ACHN (cell line): ENCODE measurements at regions not wholly inside any gene's neighbourhood (a gene's known extent, or its start where the extent isn't known, plus 50 kb on each side); places are given as distances from the start of the nearest gene placed in this dataset.
A peak's percentile ranks its signal among the peaks of the same experiment; 100 is the strongest.
"Not testable (repeated sequence)": the region's sequence is repeated elsewhere in the genome, so short reads cannot be mapped to it uniquely, and the experiment has no call there.

ENCODE experiments used
- DNase-seq: peaks from one replicate; pipeline ENCODE4 v3.0.0-alpha.2; 2015
- in situ Hi-C: cut with HindIII; loops from 2 replicates; pipeline ENCODE4 v1.10.0; 2017; ENCODE audit warnings: low sequenced_read_pairs, low pct_ligation_motif_present, low pct_unique_long_range_greater_than_20kb

- in situ Hi-C loops, result no loop called here
- DNase-seq, result no peak
Observed at GRCh38 chr11:38972220-38972619, 2374.2 kb upstream of the RAG2 start.

DNA sequence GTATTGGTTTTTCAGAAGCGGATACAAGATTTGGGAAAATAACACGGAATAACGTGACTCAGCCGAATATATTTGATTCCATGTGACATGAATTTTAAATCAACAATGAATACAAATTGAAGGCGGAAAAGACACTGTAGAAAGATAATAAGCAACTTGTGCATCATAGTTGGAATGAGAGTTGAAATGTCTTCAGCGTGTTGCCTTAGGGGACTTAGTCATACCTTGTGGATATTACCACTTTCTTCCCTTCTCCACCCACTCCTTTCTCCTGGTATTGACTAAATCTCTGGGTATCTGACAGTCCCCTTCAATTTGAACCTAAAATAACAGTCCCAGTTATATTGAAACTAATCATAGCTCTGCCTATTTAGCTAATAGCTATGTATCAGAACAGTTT lies 2373.1 kb upstream of the RAG2 start:
- in situ Hi-C loops, result no loop called here
- DNase-seq, result no peak

DNA sequence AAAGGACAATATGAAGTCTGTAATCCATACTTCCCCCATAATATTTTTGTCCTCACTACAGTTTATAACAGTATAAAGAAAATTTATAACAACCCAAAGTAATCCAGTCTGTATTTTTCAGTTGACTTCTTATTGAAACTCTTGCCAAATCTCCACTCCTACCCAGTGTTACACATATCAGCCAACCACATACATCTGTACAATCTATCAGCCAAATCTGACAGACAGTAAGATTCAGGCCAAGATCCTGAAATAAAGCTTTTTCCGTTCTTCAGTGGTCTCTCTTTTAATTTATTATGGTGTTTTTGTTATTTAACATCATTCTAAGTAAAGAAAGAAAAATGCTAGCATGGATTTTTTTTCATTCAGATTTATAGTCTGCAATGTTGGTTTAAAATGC lies 2370.9 kb upstream of the RAG2 start:
- DNase-seq, result no peak
- in situ Hi-C loops, result no loop called here

DNA sequence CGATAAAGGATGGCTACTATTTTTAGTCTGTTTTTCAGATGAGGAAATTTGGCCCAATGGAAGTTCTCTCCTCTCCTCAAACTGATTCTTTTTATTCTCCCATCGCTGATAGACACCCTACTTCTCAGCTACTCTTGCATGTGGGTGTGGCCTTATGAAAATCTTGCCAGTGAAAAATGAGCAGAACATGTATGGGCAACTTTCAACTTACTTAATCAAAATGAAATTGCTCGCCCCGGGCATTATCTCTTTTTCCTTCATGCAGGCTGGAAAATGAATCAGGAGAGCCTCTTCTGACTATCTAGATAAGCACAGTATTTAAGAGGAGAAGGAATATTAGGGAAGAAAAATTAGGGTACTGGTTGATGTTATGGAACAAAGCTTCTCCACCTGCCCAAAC lies 2354.7 kb upstream of the RAG2 start:
- DNase-seq, result no peak
- in situ Hi-C loops, result no loop called here

DNA sequence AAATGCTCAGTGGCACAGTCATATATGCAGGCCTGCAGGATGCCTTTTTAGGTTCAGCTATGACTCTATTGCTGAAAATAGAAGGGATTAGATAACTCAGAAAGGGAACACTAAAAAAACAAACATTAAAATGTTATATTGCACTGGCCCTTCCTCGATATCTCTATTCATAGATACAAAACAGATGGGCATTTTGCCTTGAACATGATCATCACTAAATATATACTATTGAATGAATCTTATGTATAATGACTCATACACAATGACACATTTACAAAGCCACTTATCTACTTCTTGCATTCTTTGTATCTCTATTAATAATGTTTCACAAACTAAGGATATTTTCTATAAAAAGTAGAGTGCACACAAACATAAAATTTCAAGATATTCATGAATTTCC lies 2352.8 kb upstream of the RAG2 start:
- DNase-seq, result no peak
- in situ Hi-C loops, result no loop called here

DNA sequence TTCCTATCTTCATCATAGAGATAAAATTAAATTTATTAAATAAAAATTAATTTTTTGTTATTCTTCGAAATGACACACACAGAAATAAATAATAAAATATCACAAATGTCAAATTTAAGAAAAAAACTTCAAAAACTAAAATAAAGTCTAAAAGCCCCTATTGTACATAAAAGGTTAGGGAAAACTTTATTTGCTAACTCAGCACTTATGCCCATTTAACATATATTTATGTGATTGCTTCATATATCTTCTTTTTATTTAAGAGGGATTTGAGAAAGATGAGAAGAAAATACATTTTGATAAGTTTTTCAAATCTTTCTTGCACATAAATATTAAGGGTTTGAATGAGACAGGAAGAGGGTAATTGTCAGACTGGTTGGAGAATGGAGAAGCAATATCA lies 2350.4 kb upstream of the RAG2 start:
- DNase-seq, result no peak
- in situ Hi-C loops, result no loop called here

GRCh38 chr11:38937709-38938108 lies 2339.7 kb upstream of the RAG2 start:
- in situ Hi-C loops, result no loop called here
- DNase-seq, result no peak

GRCh38 chr11:38935941-38936340 lies 2337.9 kb upstream of the RAG2 start:
- in situ Hi-C loops, result no loop called here
- no peak for DNase-seq

- in situ Hi-C loops, result no loop called here
- no peak for DNase-seq
Observed at GRCh38 chr11:38927993-38928392, 2330.0 kb upstream of the RAG2 start.

- no peak for DNase-seq
- in situ Hi-C loops, result no loop called here
Observed at GRCh38 chr11:38924644-38925043, 2326.6 kb upstream of the RAG2 start.

DNA sequence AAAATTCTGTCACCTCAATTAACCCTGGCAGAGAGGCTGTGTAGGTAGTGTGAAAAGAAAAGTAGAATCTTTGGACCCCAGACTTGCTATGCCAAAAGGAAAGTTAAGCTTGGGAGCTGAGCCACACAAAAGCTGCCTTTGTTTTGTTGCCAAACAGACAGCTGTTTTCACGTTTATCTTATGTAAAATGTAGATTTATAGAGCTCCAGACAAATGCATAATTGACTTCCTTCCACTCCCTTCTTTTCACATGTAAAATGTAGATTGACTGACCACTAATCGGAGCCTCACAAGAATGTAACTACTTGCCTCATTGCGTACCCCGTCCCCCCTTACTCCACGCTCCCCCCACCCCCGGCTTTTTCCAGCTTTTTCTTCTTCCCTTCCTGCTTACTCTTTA lies 2302.2 kb upstream of the RAG2 start:
- DNase-seq, result no peak
- in situ Hi-C loops, result no loop called here

GRCh38 chr11:38894201-38894600 lies 2296.2 kb upstream of the RAG2 start:
- DNase-seq, in situ Hi-C loops: not testable (repeated sequence)

- in situ Hi-C loops, result no loop called here
- DNase-seq, result no peak
Observed at GRCh38 chr11:38884145-38884865, 2286.3 kb upstream of the RAG2 start.

DNA sequence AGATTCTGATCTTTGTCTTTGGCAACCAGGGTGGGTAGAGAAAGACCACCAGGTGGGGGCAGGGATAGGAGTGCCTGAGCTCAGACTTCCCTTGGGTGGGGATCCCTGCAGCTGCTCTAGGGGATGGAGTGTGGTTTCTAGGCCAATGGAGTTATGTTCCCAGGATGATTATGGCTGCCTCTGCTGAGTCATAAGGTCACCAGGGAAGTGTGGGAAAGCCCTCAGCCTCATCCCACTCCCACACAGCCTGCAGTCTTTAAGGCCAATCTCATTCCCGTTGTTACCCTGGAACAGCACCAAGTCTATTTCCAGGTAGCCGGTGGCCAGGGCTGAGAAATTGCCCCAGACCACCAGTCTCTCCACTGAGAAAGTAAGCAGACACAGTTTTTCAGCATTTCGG lies 2269.3 kb upstream of the RAG2 start:
- DNase-seq, result no peak
- in situ Hi-C loops, result no loop called here

DNA sequence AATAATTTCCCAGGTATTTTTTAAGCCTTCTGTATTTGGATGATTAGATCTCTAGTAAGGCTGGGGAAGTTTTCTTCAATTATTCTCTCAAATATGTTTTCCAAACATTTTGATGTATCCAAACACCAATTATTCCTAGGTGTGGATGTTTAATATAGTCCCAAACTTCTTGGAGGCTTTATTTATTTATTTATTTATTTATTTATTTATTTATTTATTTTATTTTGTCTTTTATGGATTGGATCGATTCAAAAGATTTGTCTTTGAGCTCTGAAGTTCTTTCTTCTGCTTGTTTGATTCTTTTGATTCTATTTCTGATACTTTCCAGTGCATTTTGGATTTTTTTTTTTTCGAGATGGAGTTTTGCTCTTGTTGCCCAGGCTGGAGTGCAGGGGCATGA lies 2267.9 kb upstream of the RAG2 start:
- DNase-seq, result no peak
- in situ Hi-C loops, result no loop called here

GRCh38 chr11:38842991-38843390 lies 2245.0 kb upstream of the RAG2 start:
- in situ Hi-C loops, result no loop called here

GRCh38 chr11:38839071-38839470 lies 2241.0 kb upstream of the RAG2 start:
- DNase-seq, result no peak
- in situ Hi-C loops, result no loop called here

More at GRCh38 chr11:38842991-38843390, 2245.0 kb upstream of the RAG2 start:
- DNase-seq, result no peak

DNA sequence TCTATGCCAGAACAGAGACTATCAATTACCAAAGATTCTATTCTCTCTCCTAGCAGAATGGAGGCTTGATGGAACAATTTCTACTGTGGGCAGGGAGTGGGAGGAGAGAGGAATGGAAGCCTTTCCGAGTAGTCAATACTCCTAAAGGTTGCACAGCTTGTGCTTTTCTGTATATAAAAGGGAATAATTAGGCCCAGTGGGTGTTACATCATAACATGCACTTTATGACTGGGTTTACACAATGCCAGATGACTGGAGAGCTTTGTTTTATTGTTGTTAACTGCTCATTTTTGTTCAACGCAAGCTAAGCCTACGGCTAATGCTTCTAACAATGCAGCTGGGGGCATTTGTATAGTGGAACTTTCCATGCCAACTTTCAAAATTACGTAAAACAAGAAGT lies 2237.9 kb upstream of the RAG2 start:
- DNase-seq, result no peak
- in situ Hi-C loops, result no loop called here

DNA sequence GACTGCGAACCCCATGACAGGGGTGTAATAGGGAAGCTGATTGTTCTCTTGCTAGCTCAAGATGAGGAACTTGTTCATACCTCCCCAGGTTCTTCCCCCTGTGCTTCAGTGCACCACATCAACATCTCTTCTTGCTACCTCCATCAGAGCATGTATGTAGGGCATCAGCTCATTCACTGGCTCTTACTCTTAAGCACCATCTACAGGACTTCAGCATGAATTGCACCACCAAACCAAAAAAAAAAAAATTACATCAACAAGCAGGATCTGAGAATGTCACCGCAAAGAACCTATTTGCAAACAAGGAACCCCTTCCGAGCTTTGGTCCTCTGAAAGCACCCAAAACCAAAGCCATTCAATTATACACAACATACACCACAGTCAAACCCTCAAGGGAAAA lies 2226.5 kb upstream of the RAG2 start:
- in situ Hi-C loops, result no loop called here
- peak; percentile 17 for DNase-seq

GRCh38 chr11:38821786-38822185 lies 2223.8 kb upstream of the RAG2 start:
- in situ Hi-C loops, DNase-seq: not testable (repeated sequence)

- in situ Hi-C loops, result no loop called here
- DNase-seq, result no peak
Observed at GRCh38 chr11:38819981-38820380, 2221.9 kb upstream of the RAG2 start.
